ENCODE measurements at regions not wholly inside any gene's neighbourhood (a gene's known extent, or its start where the extent isn't known, plus 50 kb on each side); places are given as distances from the start of the nearest gene placed in this dataset.

- TF ChIP-seq POLR2A (IDR thresholded peaks at IDR 0.05) = no peak
- no peak for TF ChIP-seq CTCF (IDR thresholded peaks at IDR 0.05)
These were observed 849.8 kb downstream of the NXPH1 start for GRCh38 chr7:9283246-9283645.

Measured in testis (tissue), 2 donors.